IPS-NIHi7 (cell line): ENCODE measurements at regions not wholly inside any gene's neighbourhood (a gene's known extent, or its start where the extent isn't known, plus 50 kb on each side); places are given as distances from the start of the nearest gene placed in this dataset.
"Not testable (repeated sequence)": the region's sequence is repeated elsewhere in the genome, so short reads cannot be mapped to it uniquely, and the experiment has no call there.

Experiments
- DNase-seq: peaks from one replicate; pipeline ENCODE4 v3.0.0; 2012; ENCODE audit warnings: mixed read lengths; ENCODE audit errors: extremely low spot score

GRCh38 chr9:129561594-129562281 lies 59.2 kb downstream of the C9orf50 start:
- no peak for DNase-seq

DNA sequence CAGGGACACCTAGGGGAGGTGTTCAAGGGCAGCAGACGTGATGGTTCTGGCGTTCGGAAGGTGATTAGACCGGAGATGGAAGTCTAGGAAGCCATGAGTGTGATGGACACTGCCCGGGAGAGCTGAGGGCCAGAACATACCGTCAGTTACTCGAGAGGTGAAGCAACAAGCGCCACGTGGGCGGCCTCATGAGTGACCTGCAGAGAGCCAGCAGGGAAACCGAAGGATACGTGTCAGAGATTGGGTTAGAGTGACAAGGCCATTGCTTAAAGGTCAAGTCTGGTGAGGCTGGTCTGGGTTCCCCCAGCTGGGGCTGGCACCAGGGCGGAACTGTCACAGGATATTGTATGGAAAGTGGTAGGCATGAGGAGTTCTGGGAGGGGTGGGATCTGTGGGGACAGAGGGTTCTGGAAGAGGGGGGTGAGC lies 60.0 kb downstream of the C9orf50 start:
- no peak for DNase-seq

- DNase-seq: peak; percentile 38
Observed at GRCh38 chr9:129559506-129559881, 61.4 kb downstream of the C9orf50 start.

DNA sequence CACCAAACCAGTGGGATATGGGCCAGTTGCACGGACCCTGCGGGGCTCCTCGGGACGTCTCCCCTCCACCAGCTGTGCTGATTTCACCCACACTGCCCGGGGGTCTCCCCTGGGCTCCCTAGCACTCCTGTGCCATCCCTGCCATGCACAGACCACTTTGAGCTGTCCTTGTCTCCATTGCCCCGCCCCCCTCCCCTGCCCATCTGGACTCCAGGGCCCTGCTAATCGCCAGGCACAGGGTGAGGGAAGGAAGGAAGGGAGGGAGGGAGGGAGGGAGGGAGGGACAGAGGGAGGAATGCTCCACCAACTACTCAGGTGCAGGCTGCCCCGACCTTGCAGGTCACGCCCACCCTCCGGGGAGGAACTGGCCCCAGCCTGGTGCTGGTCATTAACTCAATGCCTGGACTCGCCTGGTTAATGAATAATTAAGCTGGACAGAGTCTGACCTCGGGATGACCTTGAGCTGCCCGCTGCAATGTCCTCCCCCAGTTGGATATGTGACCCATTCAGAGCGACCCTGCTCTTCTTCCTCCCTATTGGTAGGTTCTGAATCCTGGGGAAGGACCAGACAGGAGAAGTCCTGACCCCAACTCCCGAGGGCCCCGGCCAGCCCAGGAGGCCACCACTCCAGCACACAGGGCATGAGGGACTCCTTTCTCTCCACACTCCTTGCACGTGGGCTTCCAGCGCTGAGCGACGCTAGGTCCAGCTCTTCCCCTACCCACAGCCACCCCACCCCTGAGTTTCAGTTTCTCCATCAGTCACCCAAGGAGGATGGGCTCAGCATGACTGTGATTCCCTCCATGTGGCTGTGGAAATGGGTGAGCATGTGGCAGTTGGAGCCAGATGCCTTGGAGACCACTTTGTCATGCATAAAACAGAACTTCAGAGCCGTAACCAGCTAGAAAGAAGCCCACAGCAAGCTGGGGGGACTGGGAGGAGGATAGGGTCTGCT lies 62.1 kb downstream of the C9orf50 start:
- DNase-seq: peak; percentile 82

- no peak for DNase-seq
Observed at GRCh38 chr9:129558063-129558550, 62.8 kb downstream of the C9orf50 start.

GRCh38 chr9:129557192-129558036 lies 63.5 kb downstream of the C9orf50 start:
- DNase-seq: peak; percentile 93

GRCh38 chr9:129556491-129557191 lies 64.3 kb downstream of the C9orf50 start:
- DNase-seq: no peak

DNA sequence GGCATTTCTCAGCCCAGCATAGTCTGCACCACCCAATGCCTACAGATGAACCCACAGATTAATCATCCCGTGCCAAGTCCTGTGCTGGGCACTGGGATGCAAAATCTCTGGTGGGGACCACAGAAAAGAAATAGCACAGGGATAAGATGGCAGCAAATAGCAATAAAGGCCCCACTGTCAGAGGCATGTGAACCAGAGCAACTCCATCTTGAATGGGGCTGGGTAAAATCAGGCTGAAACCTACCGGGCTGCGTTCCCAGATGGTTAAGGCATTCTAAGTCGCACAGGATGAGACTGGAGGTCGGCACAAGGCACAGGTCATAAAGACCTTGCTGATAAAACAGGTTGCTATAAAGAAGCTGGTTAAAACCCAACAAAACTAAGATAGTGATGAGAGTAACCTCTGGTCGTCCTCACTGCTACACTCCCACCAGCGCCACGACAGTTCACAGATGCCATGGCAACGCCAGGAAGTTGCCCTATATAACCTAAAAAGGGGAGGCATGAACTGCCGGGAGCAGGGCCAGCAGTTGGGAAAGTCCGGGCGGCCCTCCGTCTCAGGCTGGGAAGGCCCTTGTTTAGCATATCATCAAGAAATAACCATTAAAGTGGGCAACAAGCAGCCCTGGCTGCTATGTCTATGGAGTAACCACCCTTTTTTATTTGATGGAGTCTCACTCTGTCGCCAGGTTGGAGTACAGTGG lies 65.2 kb downstream of the C9orf50 start:
- no peak for DNase-seq

DNA sequence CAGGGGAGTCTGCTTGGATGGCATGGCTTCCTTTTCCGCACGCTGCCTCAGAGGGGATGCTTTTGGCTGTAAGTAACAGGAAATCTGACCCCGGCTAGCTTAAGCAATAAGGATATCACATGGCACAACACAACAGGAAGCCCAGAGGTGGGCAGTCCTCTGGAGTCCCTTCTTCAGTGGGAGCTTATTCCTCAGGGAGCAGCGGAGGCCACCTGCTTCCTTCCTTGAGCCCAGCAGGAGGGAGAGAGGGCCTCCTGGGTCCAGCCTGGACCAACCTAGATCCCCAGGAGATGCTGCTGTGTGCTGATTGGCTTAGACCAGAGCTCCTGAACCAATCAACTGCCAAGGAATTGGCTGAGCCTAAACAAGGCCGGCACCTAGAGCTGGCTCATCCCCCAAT lies 66.3 kb downstream of the C9orf50 start:
- peak; percentile 60 for DNase-seq

- no peak for DNase-seq
Observed at GRCh38 chr9:129553277-129553676, 67.6 kb downstream of the C9orf50 start.

- no peak for DNase-seq
Observed at GRCh38 chr9:129552064-129552463, 68.8 kb downstream of the C9orf50 start.

GRCh38 chr9:129551393-129551973 lies 69.4 kb downstream of the C9orf50 start:
- DNase-seq: no peak

- DNase-seq: not testable (repeated sequence)
Observed at GRCh38 chr9:129550977-129551376, 69.9 kb downstream of the C9orf50 start.

DNA sequence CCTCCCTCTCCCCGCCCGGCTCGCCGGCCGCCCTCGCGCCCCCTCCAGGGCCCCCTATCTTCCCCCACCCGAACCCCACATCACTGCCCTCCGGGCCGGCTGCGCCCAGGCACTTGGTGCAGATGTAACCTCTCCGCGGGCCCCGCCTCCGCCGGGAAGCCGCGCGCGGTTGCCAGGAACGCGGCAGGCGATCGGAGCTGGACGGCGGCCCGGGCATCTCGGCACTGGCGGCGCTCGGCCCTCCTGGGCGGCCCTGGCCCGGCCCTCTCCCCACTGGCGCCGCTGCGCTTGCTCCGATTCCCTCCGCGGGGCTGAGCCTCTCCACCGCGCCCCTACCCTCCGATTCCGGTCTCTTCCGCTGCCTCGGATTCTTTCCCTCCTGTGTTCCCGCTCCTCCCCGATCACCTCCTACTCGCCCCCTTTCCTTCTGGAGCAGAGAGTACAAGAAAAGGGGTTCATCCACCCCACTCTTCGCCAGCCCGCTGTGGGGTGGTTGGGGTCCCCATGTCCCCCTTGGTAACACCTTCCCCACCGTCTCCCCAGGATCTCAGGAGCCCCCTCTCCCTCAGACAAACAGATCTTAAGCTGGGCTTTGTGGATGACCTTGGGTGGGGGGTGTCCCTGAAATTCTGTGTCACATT lies 70.6 kb downstream of the C9orf50 start:
- peak; percentile 73 for DNase-seq

GRCh38 chr9:129549684-129550083 lies 71.2 kb downstream of the C9orf50 start:
- DNase-seq: no peak

DNA sequence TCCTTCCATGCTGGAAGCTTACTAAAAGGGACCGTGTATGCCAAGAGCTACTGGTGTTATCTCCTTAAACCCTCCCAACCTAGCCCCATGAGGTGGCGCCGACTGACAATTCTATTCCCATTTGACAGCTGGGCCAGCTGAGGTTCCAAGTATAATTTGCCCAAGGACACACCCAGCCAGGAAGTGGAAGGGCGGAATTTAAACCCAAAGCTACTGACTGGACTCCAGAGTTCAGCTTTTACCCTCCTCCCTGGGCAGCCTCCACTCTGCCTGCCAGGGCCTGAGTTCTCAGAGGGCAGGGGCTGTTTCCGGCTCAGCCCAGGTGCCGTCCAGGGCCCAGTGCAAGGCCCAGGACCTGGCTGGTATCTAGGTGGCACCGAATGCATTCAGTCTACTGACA lies 71.8 kb downstream of the C9orf50 start:
- DNase-seq: no peak

GRCh38 chr9:129548571-129549135 lies 72.2 kb downstream of the C9orf50 start:
- no peak for DNase-seq

- no peak for DNase-seq
Observed at GRCh38 chr9:129547869-129548570, 72.9 kb downstream of the C9orf50 start.

- no peak for DNase-seq
Observed at GRCh38 chr9:129547063-129547462, 73.8 kb downstream of the C9orf50 start.
